Breast epithelium (tissue), 4 donors: ENCODE measurements at regions not wholly inside any gene's neighbourhood (a gene's known extent, or its start where the extent isn't known, plus 50 kb on each side); places are given as distances from the start of the nearest gene placed in this dataset.

Experiments used
- DNase-seq, 2 donors: peaks; one replicate each; pipeline ENCODE4 v3.0.0-alpha.2; 2019; ENCODE audit warnings: low spot score in 2 of 2
- H3K27ac ChIP-seq, 2 donors: fragments of 200-600 bp; sonication (generic) in 1 of 2; one replicate each; pipeline ENCODE4 v1.5.1; 2016 to 2019; ENCODE audit warnings: mild to moderate bottlenecking in 1 of 2
- H3K27me3 ChIP-seq, 2 donors: fragments of 200-600 bp; sonication (generic) in 1 of 2; one replicate each; pipeline versions ENCODE4 v1.5.1 to v1.6.0; 2017 to 2019; ENCODE audit warnings: control low read depth in 1 of 2, mild to moderate bottlenecking in 1 of 2
- H3K36me3 ChIP-seq: fragments of 200-600 bp; one replicate; pipeline ENCODE4 v1.5.1; 2019
- H3K4me1 ChIP-seq, 2 donors: fragments of 200-600 bp; sonication (generic); one replicate each; pipeline ENCODE4 v1.5.1; 2016 to 2019; ENCODE audit warnings: control low read depth in 1 of 2
- H3K4me3 ChIP-seq, 3 donors: fragments of 200-600 bp; sonication (generic); 1 replicate in 2 of 3; 2 replicates in 1 of 3; pipeline ENCODE4 v1.5.1; 2016 to 2019; ENCODE audit warnings: mild to moderate bottlenecking in 3 of 3, moderate library complexity in 2 of 3
- H3K9me3 ChIP-seq, 2 donors: fragments of 200-600 bp; sonication (generic) in 1 of 2; one replicate each; pipeline ENCODE4 v1.5.1; 2016 to 2019; ENCODE audit warnings: control low read depth in 1 of 2
- POLR2A ChIP-seq: fragments of 450-650 bp; IDR thresholded peaks from one replicate; pipeline ENCODE4 v1.6.1; 2016; ENCODE audit warnings: antibody characterized with exemption, mild to moderate bottlenecking, moderate library complexity
- POLR2AphosphoS5 ChIP-seq, 3 donors: sonication (generic); formaldehyde crosslinking; IDR thresholded peaks; one replicate each; pipeline ENCODE4 v1.6.1; 2017; ENCODE audit warnings: antibody characterized with exemption in 3 of 3
- intact Hi-C: fragments of 100-400 bp; cut with DNase I; formaldehyde crosslinking; loops from one replicate; pipeline ENCODE4 v1.15.1; 2023; ENCODE audit warnings: low total_unique reads
- TF ChIP-seq, protein P1 (sequence below), 3 donors: fragments of 450-650 bp; IDR thresholded peaks; one replicate each; pipeline ENCODE4 v1.5.1; 2016 to 2017; ENCODE audit warnings: antibody characterized with exemption in 3 of 3, mild to moderate bottlenecking in 3 of 3, moderate library complexity in 3 of 3

DNA sequence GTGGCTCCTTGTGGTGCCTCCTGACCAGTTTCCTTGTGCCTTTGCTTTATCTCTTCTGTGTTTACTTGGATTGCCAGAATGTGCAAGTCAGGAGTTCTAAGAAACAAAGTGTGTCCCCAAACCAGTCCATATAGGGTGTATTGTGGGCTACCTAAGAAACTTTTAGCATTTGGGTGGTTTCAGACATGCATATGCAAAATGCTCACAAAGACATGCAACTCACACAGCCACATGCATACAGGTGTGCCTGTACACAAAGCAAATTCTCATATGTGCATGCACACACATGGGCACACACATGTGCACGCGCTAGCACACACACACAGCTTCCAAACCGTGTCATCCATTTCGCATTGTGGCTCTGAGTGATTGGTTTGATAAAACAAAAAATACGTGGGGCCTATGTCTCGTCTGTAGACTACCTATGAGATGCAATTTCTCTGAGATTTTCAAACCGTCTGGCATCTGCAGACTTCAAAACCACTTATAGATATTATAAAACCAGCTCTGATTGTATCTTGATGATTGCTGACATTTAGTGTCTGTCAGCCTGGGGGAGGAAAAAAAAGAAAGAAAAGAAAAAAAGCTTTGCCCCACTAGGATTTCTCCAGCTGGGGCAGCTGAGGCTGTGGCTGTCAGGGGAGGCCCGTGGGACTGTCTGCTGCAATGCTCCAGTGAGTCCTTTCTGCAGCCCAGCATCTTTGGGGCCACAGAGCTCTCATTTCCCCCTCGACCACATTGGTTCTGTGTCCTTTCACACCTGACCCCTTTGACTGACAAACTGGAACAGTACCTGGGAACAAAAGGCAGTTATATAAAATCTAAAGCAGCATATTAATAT is 556.1 kb downstream of the CMPK2 start:
- H3K27me3 ChIP-seq = peaks cover 0 to 3% of the 10 kb centered on the region in 2 donors
- no peak for DNase-seq
- intact Hi-C loops = no loop called here

DNA sequence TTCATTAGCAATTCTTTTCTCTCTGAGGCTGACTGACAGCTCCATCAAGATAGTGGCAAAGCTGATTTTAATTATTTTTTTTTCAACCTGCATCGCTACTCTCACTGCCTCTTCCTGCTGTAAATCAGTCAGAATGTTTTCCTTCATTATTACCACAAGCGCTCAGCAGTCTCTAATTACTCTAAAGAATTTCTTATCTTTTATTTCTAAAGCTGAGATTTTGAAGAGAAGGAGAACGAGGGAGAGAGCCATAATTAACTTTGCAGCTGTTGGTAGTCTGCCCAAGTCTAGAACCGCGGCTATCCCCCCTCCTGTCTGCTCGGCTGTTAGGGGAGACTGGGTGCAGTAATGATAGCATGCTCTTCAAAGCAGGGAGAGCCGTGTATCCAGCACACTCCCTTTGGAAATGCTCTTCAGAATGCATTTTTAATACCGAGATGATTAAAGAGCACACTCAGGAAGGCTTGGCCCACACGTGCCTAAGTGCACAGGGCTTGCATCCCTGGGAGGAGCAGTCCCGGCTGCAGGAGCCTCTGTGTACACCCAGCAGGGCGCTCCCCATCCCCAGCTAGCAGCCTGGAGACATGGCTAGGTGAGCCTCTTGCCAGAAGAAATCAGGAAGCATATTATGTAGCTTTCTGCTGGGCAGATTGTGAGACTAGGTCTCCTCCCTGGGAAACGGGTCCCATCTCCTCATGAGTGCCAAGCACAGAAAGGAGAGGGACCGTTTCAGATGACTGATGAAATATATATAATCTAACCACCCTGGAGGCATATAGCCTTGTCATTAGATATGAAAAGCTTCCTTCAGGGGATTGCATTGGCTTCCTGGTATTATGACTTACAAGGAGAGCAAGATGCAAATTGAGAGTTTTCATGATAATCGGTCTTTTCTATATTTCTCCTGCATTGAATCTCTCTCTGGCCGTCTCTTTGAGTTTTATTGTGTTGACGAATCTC is 555.2 kb downstream of the CMPK2 start:
- Histone ChIP-seq H3K36me3 (no peaks in the 10 kb centered on the region), H3K27me3 (peaks cover 0 to 3% of the 10 kb centered on the region in 2 donors), H3K4me1 (no peaks in the 10 kb centered on the region), H3K9me3 (no peaks in the 10 kb centered on the region), H3K27ac (no peak overlapping the region), H3K4me3 (no peak overlapping the region)
- TF ChIP-seq POLR2A = no peak
- no peak for TF ChIP-seq POLR2AphosphoS5 (IDR thresholded peaks at IDR 0.05)
- TF ChIP-seq, protein P1, sequence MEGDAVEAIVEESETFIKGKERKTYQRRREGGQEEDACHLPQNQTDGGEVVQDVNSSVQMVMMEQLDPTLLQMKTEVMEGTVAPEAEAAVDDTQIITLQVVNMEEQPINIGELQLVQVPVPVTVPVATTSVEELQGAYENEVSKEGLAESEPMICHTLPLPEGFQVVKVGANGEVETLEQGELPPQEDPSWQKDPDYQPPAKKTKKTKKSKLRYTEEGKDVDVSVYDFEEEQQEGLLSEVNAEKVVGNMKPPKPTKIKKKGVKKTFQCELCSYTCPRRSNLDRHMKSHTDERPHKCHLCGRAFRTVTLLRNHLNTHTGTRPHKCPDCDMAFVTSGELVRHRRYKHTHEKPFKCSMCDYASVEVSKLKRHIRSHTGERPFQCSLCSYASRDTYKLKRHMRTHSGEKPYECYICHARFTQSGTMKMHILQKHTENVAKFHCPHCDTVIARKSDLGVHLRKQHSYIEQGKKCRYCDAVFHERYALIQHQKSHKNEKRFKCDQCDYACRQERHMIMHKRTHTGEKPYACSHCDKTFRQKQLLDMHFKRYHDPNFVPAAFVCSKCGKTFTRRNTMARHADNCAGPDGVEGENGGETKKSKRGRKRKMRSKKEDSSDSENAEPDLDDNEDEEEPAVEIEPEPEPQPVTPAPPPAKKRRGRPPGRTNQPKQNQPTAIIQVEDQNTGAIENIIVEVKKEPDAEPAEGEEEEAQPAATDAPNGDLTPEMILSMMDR (IDR thresholded peaks at IDR 0.05) = no peak
- DNase-seq = no peak
- intact Hi-C loops = no loop called here

More for the DNA sequence above, 556.1 kb downstream of the CMPK2 start:
- Histone ChIP-seq H3K9me3 (no peaks in the 10 kb centered on the region), H3K4me1 (no peaks in the 10 kb centered on the region), H3K4me3 (no peak overlapping the region), H3K27ac (no peak overlapping the region), H3K36me3 (no peaks in the 10 kb centered on the region)
- TF ChIP-seq, protein P1 (IDR thresholded peaks at IDR 0.05) = no peak
- TF ChIP-seq POLR2AphosphoS5 (IDR thresholded peaks at IDR 0.05) (no peak), POLR2A (no peak)

DNA sequence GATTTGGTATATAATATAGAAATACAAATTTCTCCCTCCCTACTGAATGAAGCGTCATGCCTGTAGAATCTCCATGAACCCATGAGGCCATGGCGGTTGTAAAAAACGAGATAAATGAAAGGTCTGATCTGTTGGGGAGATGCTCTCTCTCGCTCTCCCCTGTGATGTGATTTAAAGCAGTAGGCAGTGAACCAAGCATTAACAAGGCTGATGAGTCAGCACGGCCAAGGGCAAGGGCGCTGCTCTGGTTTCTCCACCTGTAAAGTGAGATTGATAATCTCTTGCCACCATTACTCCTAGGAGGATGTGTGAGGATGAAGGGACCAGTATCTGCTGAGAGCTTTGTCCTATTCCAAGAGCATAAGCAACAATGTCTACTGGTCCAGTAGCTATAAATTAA is 553.3 kb downstream of the CMPK2 start:
- no peak overlapping the region for H3K4me3 ChIP-seq
- DNase-seq = no peak
- TF ChIP-seq POLR2AphosphoS5 (IDR thresholded peaks at IDR 0.05) (no peak), POLR2A (no peak)
- TF ChIP-seq, protein P1 (IDR thresholded peaks at IDR 0.05) = no peak
- H3K9me3 ChIP-seq = no peaks in the 10 kb centered on the region
- H3K27ac ChIP-seq = no peak overlapping the region
- intact Hi-C loops = no loop called here
- no peaks in the 10 kb centered on the region for H3K4me1 ChIP-seq
- H3K27me3 ChIP-seq = peaks cover 0 to 3% of the 10 kb centered on the region in 2 donors
- H3K36me3 ChIP-seq = no peaks in the 10 kb centered on the region

DNA sequence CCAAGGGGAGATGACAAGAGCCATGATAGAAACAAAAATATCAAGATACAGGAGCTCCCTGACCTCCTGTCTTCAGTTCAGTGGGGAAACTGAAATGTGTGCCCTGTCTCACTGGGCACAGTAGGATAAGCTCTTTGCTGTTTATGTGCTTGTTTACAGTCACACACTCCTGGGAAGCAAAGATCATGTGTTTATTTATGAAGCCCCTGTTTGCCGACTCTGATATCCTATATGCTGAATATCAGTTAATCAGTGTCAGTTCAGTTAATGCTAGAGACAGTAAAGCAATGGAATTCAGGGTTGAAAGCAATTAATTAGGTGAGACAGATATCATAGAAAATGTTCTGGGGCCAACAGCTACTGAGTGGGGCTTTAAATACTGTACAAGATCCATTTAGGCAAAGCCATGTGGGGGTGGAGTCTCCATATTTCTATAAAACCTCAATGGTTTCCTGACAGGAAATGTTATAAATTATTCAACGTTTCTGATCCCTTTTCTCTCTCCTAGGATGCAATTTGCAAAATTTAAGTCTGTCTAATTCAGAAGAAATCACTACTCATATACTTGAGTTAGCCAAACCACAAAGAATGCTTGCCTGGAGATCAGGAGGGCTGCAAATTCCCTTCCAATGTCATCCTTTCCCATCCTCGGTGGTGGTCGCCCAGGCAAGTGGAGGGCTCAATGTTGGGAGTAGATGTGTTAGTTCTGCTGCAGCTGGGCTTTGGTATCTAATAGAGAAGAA is 551.3 kb downstream of the CMPK2 start:
- Histone ChIP-seq H3K27me3 (peaks cover 0 to 3% of the 10 kb centered on the region in 2 donors), H3K4me3 (no peak overlapping the region), H3K27ac (no peak overlapping the region), H3K9me3 (no peaks in the 10 kb centered on the region), H3K4me1 (no peaks in the 10 kb centered on the region), H3K36me3 (no peaks in the 10 kb centered on the region)
- DNase-seq = no peak
- intact Hi-C loops = no loop called here
- no peak for TF ChIP-seq POLR2AphosphoS5 (IDR thresholded peaks at IDR 0.05)
- no peak for TF ChIP-seq POLR2A
- TF ChIP-seq, protein P1 (IDR thresholded peaks at IDR 0.05) = no peak
